HFFc6 (cell line): ENCODE measurements at regions not wholly inside any gene's neighbourhood (a gene's known extent, or its start where the extent isn't known, plus 50 kb on each side); places are given as distances from the start of the nearest gene placed in this dataset.

Source experiments
- DNase-seq: peaks from one replicate; pipeline ENCODE4 v3.0.0-alpha.2; 2018
- H3K27ac Mint-ChIP-seq: 2 replicates; pipeline ENCODE4 v1.8.0; 2020; ENCODE audit warnings: mild to moderate bottlenecking, mixed read lengths
- H3K27me3 Mint-ChIP-seq: 2 replicates; pipeline ENCODE4 v1.8.0; 2021; ENCODE audit warnings: mild to moderate bottlenecking, moderate library complexity, mixed read lengths; ENCODE audit not compliant: insufficient read depth
- H3K36me3 Mint-ChIP-seq: 2 replicates; pipeline ENCODE4 v1.8.0; 2021; ENCODE audit warnings: low read depth, mixed read lengths
- H3K4me1 Mint-ChIP-seq: 2 replicates; pipeline ENCODE4 v1.8.0; 2020; ENCODE audit warnings: low read depth, mixed read lengths
- H3K4me3 Mint-ChIP-seq: 2 replicates; pipeline ENCODE4 v1.8.0; 2020; ENCODE audit warnings: mild to moderate bottlenecking, moderate library complexity, mixed read lengths
- H3K9me3 Mint-ChIP-seq: 2 replicates; pipeline ENCODE4 v1.8.0; 2020; ENCODE audit warnings: mild to moderate bottlenecking, mixed read lengths
- TF ChIP-seq, protein P1 (sequence below): fragments of 200-600 bp; sonication (generic); IDR thresholded peaks from 2 replicates; pipeline ENCODE4 v1.5.0; 2021; ENCODE audit warnings: antibody characterized with exemption, mild to moderate bottlenecking

DNA sequence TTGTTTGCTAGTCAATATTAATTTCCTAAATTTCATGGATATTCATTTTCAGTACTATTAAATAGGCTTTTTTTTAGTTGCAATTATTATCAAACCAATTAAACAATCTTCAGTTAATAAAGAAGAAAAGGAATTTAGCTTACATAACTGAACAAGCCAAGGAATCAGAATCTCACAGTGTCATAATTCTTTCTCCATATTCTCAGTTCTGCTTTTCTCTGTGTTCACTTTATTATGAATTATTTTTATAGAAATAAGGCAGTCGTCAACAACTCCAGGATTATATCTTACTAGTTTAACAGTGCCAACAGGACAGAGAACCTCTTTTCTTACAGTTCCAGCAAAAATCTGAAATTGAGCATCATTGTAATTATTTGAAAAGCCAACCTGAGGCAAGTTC is 221.7 kb downstream of the CGGBP1 start:
- peaks cover 10% of the 10 kb centered on the region for H3K36me3 Mint-ChIP-seq
- peaks cover 10% of the 10 kb centered on the region; the same call in 1 of the 2 replicates for H3K9me3 Mint-ChIP-seq
- TF ChIP-seq, protein P1, sequence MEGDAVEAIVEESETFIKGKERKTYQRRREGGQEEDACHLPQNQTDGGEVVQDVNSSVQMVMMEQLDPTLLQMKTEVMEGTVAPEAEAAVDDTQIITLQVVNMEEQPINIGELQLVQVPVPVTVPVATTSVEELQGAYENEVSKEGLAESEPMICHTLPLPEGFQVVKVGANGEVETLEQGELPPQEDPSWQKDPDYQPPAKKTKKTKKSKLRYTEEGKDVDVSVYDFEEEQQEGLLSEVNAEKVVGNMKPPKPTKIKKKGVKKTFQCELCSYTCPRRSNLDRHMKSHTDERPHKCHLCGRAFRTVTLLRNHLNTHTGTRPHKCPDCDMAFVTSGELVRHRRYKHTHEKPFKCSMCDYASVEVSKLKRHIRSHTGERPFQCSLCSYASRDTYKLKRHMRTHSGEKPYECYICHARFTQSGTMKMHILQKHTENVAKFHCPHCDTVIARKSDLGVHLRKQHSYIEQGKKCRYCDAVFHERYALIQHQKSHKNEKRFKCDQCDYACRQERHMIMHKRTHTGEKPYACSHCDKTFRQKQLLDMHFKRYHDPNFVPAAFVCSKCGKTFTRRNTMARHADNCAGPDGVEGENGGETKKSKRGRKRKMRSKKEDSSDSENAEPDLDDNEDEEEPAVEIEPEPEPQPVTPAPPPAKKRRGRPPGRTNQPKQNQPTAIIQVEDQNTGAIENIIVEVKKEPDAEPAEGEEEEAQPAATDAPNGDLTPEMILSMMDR = no peak
- peaks cover 3% of the 10 kb centered on the region; the same call in 1 of the 2 replicates for H3K27me3 Mint-ChIP-seq
- no peak for DNase-seq
- no peaks in the 10 kb centered on the region for H3K4me1 Mint-ChIP-seq
- H3K4me3 Mint-ChIP-seq = no peak overlapping the region
- H3K27ac Mint-ChIP-seq = no peak overlapping the region

DNA sequence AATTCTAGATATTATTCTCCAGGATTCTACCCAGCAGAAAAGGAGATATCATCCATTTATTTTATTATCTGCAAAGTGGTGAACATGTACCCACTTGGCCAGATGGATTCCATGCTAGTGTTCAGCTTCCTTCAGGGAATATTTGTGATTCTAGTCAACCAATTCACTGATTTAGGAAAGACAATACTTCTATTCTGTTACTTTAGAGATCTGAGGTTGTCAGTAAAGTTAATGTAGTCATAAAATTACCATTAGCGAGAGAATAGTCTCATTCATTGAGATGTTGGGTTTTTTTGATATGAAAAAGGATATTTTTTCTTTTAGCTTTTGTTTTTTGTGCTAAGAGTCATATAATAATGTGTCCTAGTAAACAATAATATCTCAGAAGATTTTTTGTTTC is 222.8 kb downstream of the CGGBP1 start:
- H3K4me1 Mint-ChIP-seq = no peaks in the 10 kb centered on the region
- H3K9me3 Mint-ChIP-seq = peaks cover 10% of the 10 kb centered on the region; the same call in 1 of the 2 replicates

DNA sequence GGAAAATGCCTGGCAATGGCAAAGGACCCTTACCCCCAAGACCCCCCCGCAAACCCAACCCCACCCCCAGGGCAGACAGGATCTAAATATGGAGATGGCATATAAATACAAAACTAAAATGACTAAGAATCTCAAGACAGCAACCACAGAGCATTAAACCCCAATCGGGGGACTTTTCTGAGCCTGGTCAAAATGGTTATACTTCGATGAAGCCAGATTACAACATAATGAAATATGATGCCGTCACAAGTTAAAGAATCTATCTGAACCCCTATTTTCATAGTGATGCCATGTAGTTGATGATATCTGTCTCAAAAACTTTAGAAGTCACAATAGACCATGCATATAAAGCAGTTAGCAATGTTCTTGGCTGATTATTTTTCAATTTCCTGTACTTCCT is 223.6 kb downstream of the CGGBP1 start:
- no peak overlapping the region for H3K27ac Mint-ChIP-seq
- peaks cover 10% of the 10 kb centered on the region; the same call in 1 of the 2 replicates for H3K9me3 Mint-ChIP-seq
- peaks cover 3% of the 10 kb centered on the region; the same call in 1 of the 2 replicates for H3K27me3 Mint-ChIP-seq
- H3K36me3 Mint-ChIP-seq = peaks cover 10% of the 10 kb centered on the region
- TF ChIP-seq, protein P1 = no peak
- no peak overlapping the region for H3K4me3 Mint-ChIP-seq
- no peaks in the 10 kb centered on the region for H3K4me1 Mint-ChIP-seq
- no peak for DNase-seq

More for the DNA sequence above, 222.8 kb downstream of the CGGBP1 start:
- DNase-seq = no peak
- Mint-ChIP-seq H3K36me3 (peaks cover 10% of the 10 kb centered on the region), H3K27ac (no peak overlapping the region), H3K4me3 (no peak overlapping the region), H3K27me3 (peaks cover 3% of the 10 kb centered on the region; the same call in 1 of the 2 replicates)
- TF ChIP-seq, protein P1 = no peak

DNA sequence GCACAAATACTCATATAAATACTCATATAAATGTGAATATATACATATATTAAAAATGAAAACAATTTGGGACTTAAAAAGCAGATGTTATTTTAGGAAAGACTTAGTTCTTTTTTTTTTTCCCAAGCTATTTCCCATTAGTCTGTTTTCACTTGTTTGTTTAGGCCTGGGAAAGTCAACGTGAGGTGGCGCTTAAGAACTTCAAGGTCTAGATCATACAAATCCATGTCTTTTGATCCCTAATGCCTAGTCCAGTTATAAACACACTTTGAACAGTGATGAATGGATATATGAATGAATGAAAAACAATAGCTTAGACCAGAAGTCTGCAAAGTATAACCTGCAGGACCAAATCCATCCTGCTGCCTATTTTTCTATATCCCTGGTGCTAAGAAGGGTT is 224.5 kb downstream of the CGGBP1 start:
- Mint-ChIP-seq H3K27me3 (peaks cover 3% of the 10 kb centered on the region; the same call in 1 of the 2 replicates), H3K4me1 (no peaks in the 10 kb centered on the region), H3K9me3 (peaks cover 4% of the 10 kb centered on the region; the same call in 1 of the 2 replicates), H3K36me3 (peaks cover 4% of the 10 kb centered on the region), H3K4me3 (no peak overlapping the region), H3K27ac (no peak overlapping the region)
- no peak for DNase-seq
- TF ChIP-seq, protein P1 = no peak

DNA sequence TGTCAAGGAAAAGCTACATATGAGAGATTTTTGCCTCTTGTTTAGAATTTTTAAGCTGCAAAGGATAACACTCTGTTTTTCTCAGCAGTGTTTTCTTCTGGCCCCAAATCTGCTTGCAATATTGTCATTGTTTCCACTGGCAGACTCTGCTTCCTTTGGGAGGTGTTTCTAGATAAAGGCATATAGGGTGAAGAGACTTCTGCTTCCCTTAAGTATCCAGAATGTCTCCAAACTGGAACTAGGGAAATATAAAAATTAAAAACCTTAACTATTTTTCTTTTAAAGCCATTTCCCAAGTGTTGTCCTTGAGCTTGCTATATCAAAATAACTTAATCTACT is 225.8 kb downstream of the CGGBP1 start:
- H3K4me3 Mint-ChIP-seq = no peak overlapping the region
- H3K36me3 Mint-ChIP-seq = no peaks in the 10 kb centered on the region
- DNase-seq = no peak
- TF ChIP-seq, protein P1 = no peak
- H3K27ac Mint-ChIP-seq = no peak overlapping the region
- no peaks in the 10 kb centered on the region for H3K4me1 Mint-ChIP-seq
- peaks cover 3% of the 10 kb centered on the region; the same call in 1 of the 2 replicates for H3K27me3 Mint-ChIP-seq
- H3K9me3 Mint-ChIP-seq = no peaks in the 10 kb centered on the region

DNA sequence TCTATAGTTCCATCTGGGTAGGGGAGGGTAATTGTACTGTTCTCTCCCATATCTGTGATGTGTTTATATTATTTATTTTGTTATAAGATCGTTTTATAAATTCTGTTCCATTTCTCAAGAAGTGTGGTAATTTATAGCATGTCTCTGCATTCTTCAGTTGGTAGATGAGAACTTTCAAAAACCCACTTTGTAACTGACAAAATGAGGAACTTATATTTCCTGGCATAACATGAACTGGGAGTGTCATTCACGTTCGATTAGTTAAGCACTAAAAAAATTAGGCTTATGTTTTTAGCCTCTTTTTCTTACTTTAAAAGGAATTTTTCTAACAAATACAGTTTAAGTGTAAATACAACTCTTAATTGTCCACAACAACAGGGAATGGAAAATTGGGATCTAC is 230.8 kb downstream of the CGGBP1 start:
- Mint-ChIP-seq H3K4me1 (no peaks in the 10 kb centered on the region), H3K27ac (no peak overlapping the region), H3K36me3 (no peaks in the 10 kb centered on the region; the same call in 1 of the 2 replicates), H3K4me3 (no peak overlapping the region), H3K9me3 (no peaks in the 10 kb centered on the region), H3K27me3 (peaks cover 1% of the 10 kb centered on the region; the same call in 1 of the 2 replicates)
- TF ChIP-seq, protein P1 = no peak
- DNase-seq = no peak
